ENCODE measurements at regions not wholly inside any gene's neighbourhood (a gene's known extent, or its start where the extent isn't known, plus 50 kb on each side); places are given as distances from the start of the nearest gene placed in this dataset.

DNA sequence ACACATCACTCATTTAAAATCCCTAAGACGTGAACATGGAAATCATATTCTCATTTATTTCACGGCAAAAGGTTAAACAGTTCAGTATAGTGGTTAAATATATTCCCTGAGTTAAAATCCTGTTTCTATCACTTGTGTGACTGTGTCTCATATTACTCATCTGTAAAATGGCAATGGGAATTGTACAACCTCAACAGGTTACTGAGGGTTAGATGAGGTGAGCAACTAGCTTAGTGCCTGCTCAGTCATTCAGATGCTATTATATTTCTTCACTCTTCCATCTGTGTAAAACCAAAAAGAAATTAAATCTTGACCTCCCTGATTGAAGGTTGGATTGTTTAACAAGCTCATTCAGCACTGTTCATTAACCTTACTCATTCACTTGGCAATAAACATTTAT, 212.4 kb upstream of the STK17B start:
- ATAC-seq (no peak), DNase-seq (no peak)
- intact Hi-C loops (cut with DNase I) = no loop called here
- H3K36me3 ChIP-seq = no peaks in the 10 kb centered on the region
- H3K4me1 ChIP-seq = peaks cover 0 to 34% (median 21%) of the 10 kb centered on the region in 9 donors
- TF ChIP-seq, protein P1, sequence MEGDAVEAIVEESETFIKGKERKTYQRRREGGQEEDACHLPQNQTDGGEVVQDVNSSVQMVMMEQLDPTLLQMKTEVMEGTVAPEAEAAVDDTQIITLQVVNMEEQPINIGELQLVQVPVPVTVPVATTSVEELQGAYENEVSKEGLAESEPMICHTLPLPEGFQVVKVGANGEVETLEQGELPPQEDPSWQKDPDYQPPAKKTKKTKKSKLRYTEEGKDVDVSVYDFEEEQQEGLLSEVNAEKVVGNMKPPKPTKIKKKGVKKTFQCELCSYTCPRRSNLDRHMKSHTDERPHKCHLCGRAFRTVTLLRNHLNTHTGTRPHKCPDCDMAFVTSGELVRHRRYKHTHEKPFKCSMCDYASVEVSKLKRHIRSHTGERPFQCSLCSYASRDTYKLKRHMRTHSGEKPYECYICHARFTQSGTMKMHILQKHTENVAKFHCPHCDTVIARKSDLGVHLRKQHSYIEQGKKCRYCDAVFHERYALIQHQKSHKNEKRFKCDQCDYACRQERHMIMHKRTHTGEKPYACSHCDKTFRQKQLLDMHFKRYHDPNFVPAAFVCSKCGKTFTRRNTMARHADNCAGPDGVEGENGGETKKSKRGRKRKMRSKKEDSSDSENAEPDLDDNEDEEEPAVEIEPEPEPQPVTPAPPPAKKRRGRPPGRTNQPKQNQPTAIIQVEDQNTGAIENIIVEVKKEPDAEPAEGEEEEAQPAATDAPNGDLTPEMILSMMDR (IDR thresholded peaks at IDR 0.05) = no peak
- H3K27me3 ChIP-seq = no peaks in the 10 kb centered on the region
- H3K4me3 ChIP-seq = no peak overlapping the region
- 98% methylated on average over 2 of the region's 2 CpGs for WGBS, 2 donors
- no peaks in the 10 kb centered on the region for H3K9me3 ChIP-seq
- H3K27ac ChIP-seq = no peak overlapping the region

GRCh38 chr2:196384729-196385128, 213.4 kb upstream of the STK17B start:
- no peak for DNase-seq
- no peaks in the 10 kb centered on the region for H3K36me3 ChIP-seq
- intact Hi-C loops (cut with DNase I) = no loop called here
- no peak for ATAC-seq
- 97 to 100% methylated on average over 1 of the region's 1 CpG for WGBS, 2 donors
- H3K4me1 ChIP-seq = peaks cover 0 to 33% (median 21%) of the 10 kb centered on the region in 9 donors
- TF ChIP-seq, protein P1 (IDR thresholded peaks at IDR 0.05) = no peak
- no peaks in the 10 kb centered on the region for H3K27me3 ChIP-seq
- H3K27ac ChIP-seq = no peak overlapping the region
- no peak overlapping the region for H3K4me3 ChIP-seq
- no peaks in the 10 kb centered on the region for H3K9me3 ChIP-seq

GRCh38 chr2:196389670-196390069, 218.3 kb upstream of the STK17B start:
- Histone ChIP-seq H3K36me3 (no peaks in the 10 kb centered on the region), H3K4me1 (peaks cover 0 to 10% (median 0%) of the 10 kb centered on the region in 9 donors), H3K27me3 (no peaks in the 10 kb centered on the region), H3K4me3 (no peak overlapping the region), H3K27ac (no peak overlapping the region), H3K9me3 (no peaks in the 10 kb centered on the region)
- intact Hi-C loops (cut with DNase I) = no loop called here
- TF ChIP-seq, protein P1 (IDR thresholded peaks at IDR 0.05) = no peak
- no peak for ATAC-seq
- no peak for DNase-seq

DNA sequence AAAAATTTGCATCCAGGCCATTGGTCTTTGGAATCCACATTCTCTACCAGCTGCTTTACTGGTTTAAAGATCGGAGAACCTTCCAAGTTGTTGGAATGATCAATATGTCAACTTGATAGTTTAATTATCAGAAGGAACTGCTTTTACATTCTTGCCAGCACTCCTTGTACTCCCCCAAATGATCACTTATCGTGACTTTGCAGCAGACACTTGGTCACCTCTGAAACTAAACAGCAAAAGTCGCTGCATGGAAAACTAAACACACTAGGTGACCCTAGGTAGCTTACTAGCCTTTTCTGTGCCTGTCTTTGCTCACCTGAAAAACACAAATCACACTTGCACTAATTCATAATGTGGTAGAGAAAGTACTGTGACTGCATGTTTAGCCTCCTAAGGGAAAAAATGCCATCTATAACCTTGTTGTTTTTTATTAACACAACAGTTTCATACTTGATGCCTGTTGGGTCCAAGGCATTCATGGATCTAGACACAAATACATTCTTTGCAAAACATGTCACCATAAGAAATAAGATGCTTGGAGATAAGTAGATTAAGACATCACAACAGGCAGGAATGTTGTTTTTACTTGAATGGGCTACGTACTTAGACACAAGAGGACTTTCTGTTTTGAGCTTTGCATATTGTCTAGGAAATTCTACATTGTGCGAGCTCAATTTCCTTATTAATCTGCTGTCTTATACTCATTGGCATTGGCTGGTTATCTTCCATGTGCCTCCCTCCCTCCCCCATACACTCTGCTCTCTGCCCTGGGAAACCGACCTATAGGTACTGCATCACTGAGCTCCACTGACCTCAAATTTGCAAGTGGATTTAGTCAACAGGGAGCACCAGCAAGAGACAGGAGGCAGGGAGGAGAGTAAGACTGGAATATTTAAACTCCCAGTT, 219.1 kb upstream of the STK17B start:
- Histone ChIP-seq H3K4me3 (no peak overlapping the region), H3K27me3 (no peaks in the 10 kb centered on the region), H3K27ac (no peak overlapping the region), H3K4me1 (peaks cover 0 to 10% (median 0%) of the 10 kb centered on the region in 9 donors), H3K36me3 (no peaks in the 10 kb centered on the region), H3K9me3 (no peaks in the 10 kb centered on the region)
- DNase-seq (no peak), ATAC-seq (no peak)
- TF ChIP-seq, protein P1 (IDR thresholded peaks at IDR 0.05) = no peak
- intact Hi-C loops (cut with DNase I) = no loop called here
- WGBS, 2 donors = 90 to 95% methylated on average over 6 of the region's 6 CpGs
